SK-N-SH treated with all-trans-retinoic acid at 6 μM for 48 hours (cell line): ENCODE measurements at regions not wholly inside any gene's neighbourhood (a gene's known extent, or its start where the extent isn't known, plus 50 kb on each side); places are given as distances from the start of the nearest gene placed in this dataset.
A peak's percentile ranks its signal among the peaks of the same experiment; 100 is the strongest.

Experiments
- ATAC-seq: fragments of 200-7000 bp; cut with Tn5 transposase; 3 replicates; pipeline ENCODE4 v1.9.1; 2020; ENCODE audit warnings: mild to moderate bottlenecking, moderate library complexity
- ARNTL ChIP-seq: fragments of 450-650 bp; formaldehyde crosslinking; IDR thresholded peaks from 2 replicates; pipeline ENCODE4 v1.5.0; 2020; ENCODE audit warnings: low read depth, mild to moderate bottlenecking, moderate library complexity, borderline replicate concordance
- BACH2 ChIP-seq: fragments of 250-450 bp; sonication (Bioruptor Pico); IDR thresholded peaks from 2 replicates; pipeline ENCODE4 v1.9.0; 2021; ENCODE audit warnings: mild to moderate bottlenecking, borderline replicate concordance
- CREB5 ChIP-seq: fragments of 250-450 bp; sonication (Bioruptor Pico); IDR thresholded peaks from 2 replicates; pipeline ENCODE4 v1.5.1; 2020; ENCODE audit warnings: low read depth, mild to moderate bottlenecking, moderate library complexity
- CSDC2 ChIP-seq: fragments of 250-450 bp; sonication (Bioruptor Pico); IDR thresholded peaks from 2 replicates; pipeline ENCODE4 v1.5.0; 2020; ENCODE audit warnings: mild to moderate bottlenecking, moderate library complexity
- ISL1 ChIP-seq: fragments of 250-450 bp; sonication (Bioruptor Pico); IDR thresholded peaks from 2 replicates; pipeline ENCODE4 v2.1.2; 2022; ENCODE audit warnings: mild to moderate bottlenecking, moderate library complexity
- POU6F1 ChIP-seq: fragments of 250-450 bp; sonication (Bioruptor Pico); IDR thresholded peaks from 2 replicates; pipeline ENCODE4 v1.8.0; 2021; ENCODE audit warnings: low read depth, mild to moderate bottlenecking, moderate library complexity, borderline replicate concordance
- PPARA ChIP-seq: fragments of 250-450 bp; sonication (Bioruptor Pico); IDR thresholded peaks from 2 replicates; pipeline ENCODE4 v1.5.0; 2020; ENCODE audit warnings: mild to moderate bottlenecking, borderline replicate concordance
- RARB ChIP-seq: fragments of 250-450 bp; sonication (Bioruptor Pico); IDR thresholded peaks from 2 replicates; pipeline ENCODE4 v1.8.0; 2021; ENCODE audit warnings: mild to moderate bottlenecking, moderate library complexity
- SNAI2 ChIP-seq: fragments of 250-450 bp; sonication (Bioruptor Pico); IDR thresholded peaks from 2 replicates; pipeline ENCODE4 v1.5.0; 2020; ENCODE audit warnings: mild to moderate bottlenecking, moderate library complexity
- TCF4 ChIP-seq: fragments of 250-450 bp; sonication (Bioruptor Pico); IDR thresholded peaks from 2 replicates; pipeline ENCODE4 v1.8.0; 2021; ENCODE audit warnings: mild to moderate bottlenecking, moderate library complexity, borderline replicate concordance
- TOX ChIP-seq: fragments of 250-450 bp; sonication (Bioruptor Pico); IDR thresholded peaks from 2 replicates; pipeline ENCODE4 v1.8.0; 2021; ENCODE audit warnings: mild to moderate bottlenecking, moderate library complexity, borderline replicate concordance
- TSHZ2 ChIP-seq: fragments of 250-450 bp; sonication (Bioruptor Pico); IDR thresholded peaks from 2 replicates; pipeline ENCODE4 v1.5.0; 2020; ENCODE audit warnings: mild to moderate bottlenecking, moderate library complexity
- ZC3H10 ChIP-seq: fragments of 250-450 bp; sonication (Bioruptor Pico); IDR thresholded peaks from 2 replicates; pipeline ENCODE4 v1.5.1; 2021; ENCODE audit warnings: mild to moderate bottlenecking, moderate library complexity
- ZNF565 ChIP-seq: fragments of 450-650 bp; formaldehyde crosslinking; conservative IDR thresholded peaks from 2 replicates; pipeline ENCODE4 v1.5.0; 2020; ENCODE audit warnings: low read depth, mild to moderate bottlenecking, moderate library complexity
- ZNF70 ChIP-seq: fragments of 450-650 bp; formaldehyde crosslinking; IDR thresholded peaks from 2 replicates; pipeline ENCODE4 v1.5.0; 2020; ENCODE audit warnings: mild to moderate bottlenecking, moderate library complexity
- ZNF8 ChIP-seq: fragments of 450-650 bp; formaldehyde crosslinking; IDR thresholded peaks from 2 replicates; pipeline ENCODE4 v1.5.0; 2020; ENCODE audit warnings: mild to moderate bottlenecking, moderate library complexity

- no peak for TF ChIP-seq CREB5 (CRISPR knock-in tag)
- no peak for TF ChIP-seq TSHZ2 (CRISPR knock-in tag)
- TF ChIP-seq CSDC2 (CRISPR knock-in tag): no peak
Measured at GRCh38 chr7:28314841-28315240, 97.5 kb upstream of the CREB5 start (continued).

GRCh38 chr7:28315565-28316410, 96.5 kb upstream of the CREB5 start:
- TF ChIP-seq ZNF70 (0 out of 2 replicates have a peak, but pooled peaks have one; percentile 16), ZNF8 (CRISPR knock-in tag) (no peak), RARB (CRISPR knock-in tag) (no peak), TSHZ2 (CRISPR knock-in tag) (peak; percentile 88), ISL1 (CRISPR knock-in tag) (peak; percentile 42), TCF4 (CRISPR knock-in tag) (peak; percentile 95), SNAI2 (CRISPR knock-in tag) (peak; percentile 81; the same call in 1 of the 2 replicates)
- peak; percentile 68 for ATAC-seq

GRCh38 chr7:28316489-28316888, 95.8 kb upstream of the CREB5 start:
- TF ChIP-seq ZNF8 (CRISPR knock-in tag): no peak
- no peak for TF ChIP-seq PPARA (CRISPR knock-in tag)
- TF ChIP-seq RARB (CRISPR knock-in tag): no peak
- TF ChIP-seq POU6F1: no peak
- TF ChIP-seq ARNTL (CRISPR knock-in tag): no peak
- TF ChIP-seq ZNF565 (CRISPR knock-in tag): no peak
- no peak for TF ChIP-seq BACH2 (CRISPR knock-in tag)
- no peak for TF ChIP-seq ZC3H10 (CRISPR knock-in tag)
- no peak for TF ChIP-seq TSHZ2 (CRISPR knock-in tag)
- no peak for TF ChIP-seq SNAI2 (CRISPR knock-in tag)
- no peak for TF ChIP-seq TOX (CRISPR knock-in tag)
- no peak for TF ChIP-seq ISL1 (CRISPR knock-in tag)
- ATAC-seq: no peak
